NCI-H146 (cell line): ENCODE measurements at regions not wholly inside any gene's neighbourhood (a gene's known extent, or its start where the extent isn't known, plus 50 kb on each side); places are given as distances from the start of the nearest gene placed in this dataset.

Experiments used
- DNase-seq: peaks from one replicate; lab custom pipeline; 2025; lab: John Stamatoyannopoulos, UW

GRCh38 chr9:2919347-2919746 lies 75.5 kb upstream of the PUM3 start:
- DNase-seq = no peak

- DNase-seq = no peak
Observed at GRCh38 chr9:2916382-2916985, 72.6 kb upstream of the PUM3 start.

GRCh38 chr9:2913026-2913425 lies 69.1 kb upstream of the PUM3 start:
- no peak for DNase-seq

GRCh38 chr9:2907411-2907810 lies 63.5 kb upstream of the PUM3 start:
- DNase-seq = no peak

- no peak for DNase-seq
Observed at GRCh38 chr9:2904242-2904930, 60.5 kb upstream of the PUM3 start.
